Ovary (tissue), 7 donors: ENCODE measurements at regions not wholly inside any gene's neighbourhood (a gene's known extent, or its start where the extent isn't known, plus 50 kb on each side); places are given as distances from the start of the nearest gene placed in this dataset. TPM values are rescaled to one million over a fixed set of nuclear protein-coding genes. Genes with fewer than 3 reads are reported as not detected.

Experiments used
- DNase-seq, 5 donors: peaks; one replicate each; pipeline ENCODE4 v3.0.0-alpha.2; 2019 to 2020
- H3K27ac ChIP-seq, 2 donors: fragments of 200-600 bp; one replicate each; pipeline versions ENCODE4 v1.5.1 to v1.8.0; 2019 to 2022
- H3K27me3 ChIP-seq: fragments of 200-600 bp; one replicate; pipeline ENCODE4 v1.8.0; 2022
- H3K36me3 ChIP-seq: fragments of 200-600 bp; sonication (generic); one replicate; pipeline ENCODE4 v1.5.1; 2019
- H3K4me1 ChIP-seq: one replicate; pipeline ENCODE4 v1.8.1; 2013; ENCODE audit warnings: mild to moderate bottlenecking, moderate library complexity; ENCODE audit not compliant: insufficient read depth
- H3K4me3 ChIP-seq: fragments of 200-600 bp; sonication (generic); one replicate; pipeline ENCODE4 v1.5.1; 2017
- H3K9me3 ChIP-seq, 2 donors: fragments of 200-600 bp in 1 of 2; sonication (generic) in 1 of 2; one replicate each; pipeline versions ENCODE4 v1.5.1 to v1.8.1; 2013 to 2019; ENCODE audit warnings: mild to moderate bottlenecking in 1 of 2, moderate library complexity in 1 of 2
- CTCF ChIP-seq, 3 donors: fragments of 450-650 bp in 2 of 3; fragments of 200-600 bp in 1 of 3; IDR thresholded peaks; one replicate each; pipeline versions ENCODE4 v1.5.1 to v1.8.0; 2016 to 2022; ENCODE audit warnings: antibody characterized with exemption in 3 of 3, mild to moderate bottlenecking in 1 of 3
- EP300 ChIP-seq: sonication (generic); formaldehyde crosslinking; IDR thresholded peaks from one replicate; pipeline ENCODE4 v1.6.1; 2017; ENCODE audit warnings: antibody characterized with exemption
- POLR2A ChIP-seq: fragments of 450-650 bp; IDR thresholded peaks from one replicate; pipeline ENCODE4 v1.6.1; 2017; ENCODE audit warnings: antibody characterized with exemption, mild to moderate bottlenecking, moderate library complexity
- WGBS, 3 donors: extraction: QIAGEN DNeasy Blood & Tissue Kit in 1 of 3; methylation state at CpG; one replicate each; pipeline versions ENCODE4 v1.1.5 to v1.1.7; 2013 to 2017; 5-methylcytosine and 5-hydroxymethylcytosine counted together
- intact Hi-C, 4 donors: fragments of 100-400 bp; cut with DNase I; formaldehyde crosslinking; loops; one replicate each; pipeline versions ENCODE4 v1.11.0 to v1.15.1; 2022 to 2023
- small RNA-seq: library from RNA; depleted of rRNA; stranded (forward); fragments of <200 nt; gene quantifications from one replicate; pipeline ENCODE3, GENCODE V24; 2016
- donor health status: DM: no; HTN: no; CAD: no; lungs with moderate emphysema.
- donor health status: DM: no; HTN: no; CAD: no.
- donor health status: Bipolar disorder and iron deficiency.
- donor health status: DM: no; HTN: no; CAD: no.
- donor health status: DM: yes; HTN: yes; CAD: no.

- H3K27me3 ChIP-seq, result no peaks in the 10 kb centered on the region
- no peaks in the 10 kb centered on the region for H3K4me1 ChIP-seq
- intact Hi-C loops, result no loop called here
- no peak for TF ChIP-seq POLR2A
- no peak for TF ChIP-seq CTCF (IDR thresholded peaks at IDR 0.05)
- no peak for TF ChIP-seq EP300
- H3K9me3 ChIP-seq, result no peaks in the 10 kb centered on the region
- H3K4me3 ChIP-seq, result no peak overlapping the region
- WGBS, 3 donors, result 93 to 96% (median 95%) methylated on average over 3 of the region's 3 CpGs
- no peaks in the 10 kb centered on the region for H3K36me3 ChIP-seq
- no peak overlapping the region for H3K27ac ChIP-seq
- no peak for DNase-seq
Observed at GRCh38 chr3:182741214-182741613, 52.1 kb upstream of the ATP11B start.

Small RNA genes in the stretch of these regions (small RNA-seq; reads per million reads assigned to genes)
- not detected for gene RN7SKP265
